ENCODE measurements at regions not wholly inside any gene's neighbourhood (a gene's known extent, or its start where the extent isn't known, plus 50 kb on each side); places are given as distances from the start of the nearest gene placed in this dataset.

DNA sequence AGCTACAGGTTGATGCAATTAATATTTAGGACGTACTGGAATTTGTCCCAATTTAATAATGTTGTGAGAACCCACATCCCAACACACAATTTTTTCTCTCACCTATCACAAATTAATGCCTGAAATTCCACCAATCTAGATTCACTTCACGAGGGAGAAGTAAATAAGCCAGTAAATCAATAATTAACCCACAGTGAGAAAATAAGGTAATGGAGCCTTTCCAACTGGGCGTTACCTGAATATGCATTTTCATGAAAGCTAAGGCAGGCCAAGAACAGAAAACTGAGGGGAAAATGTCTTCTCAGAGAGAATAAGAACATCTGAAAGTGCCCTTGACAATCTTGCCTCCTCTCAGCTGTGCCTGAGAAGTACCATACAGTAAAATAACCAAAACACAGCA lies 240.8 kb upstream of the NR5A2 start:
- no peak for TF ChIP-seq POLR2AphosphoS5 (IDR thresholded peaks at IDR 0.05)
- TF ChIP-seq POLR2A (IDR thresholded peaks at IDR 0.05): no peak
- TF ChIP-seq, protein P1, sequence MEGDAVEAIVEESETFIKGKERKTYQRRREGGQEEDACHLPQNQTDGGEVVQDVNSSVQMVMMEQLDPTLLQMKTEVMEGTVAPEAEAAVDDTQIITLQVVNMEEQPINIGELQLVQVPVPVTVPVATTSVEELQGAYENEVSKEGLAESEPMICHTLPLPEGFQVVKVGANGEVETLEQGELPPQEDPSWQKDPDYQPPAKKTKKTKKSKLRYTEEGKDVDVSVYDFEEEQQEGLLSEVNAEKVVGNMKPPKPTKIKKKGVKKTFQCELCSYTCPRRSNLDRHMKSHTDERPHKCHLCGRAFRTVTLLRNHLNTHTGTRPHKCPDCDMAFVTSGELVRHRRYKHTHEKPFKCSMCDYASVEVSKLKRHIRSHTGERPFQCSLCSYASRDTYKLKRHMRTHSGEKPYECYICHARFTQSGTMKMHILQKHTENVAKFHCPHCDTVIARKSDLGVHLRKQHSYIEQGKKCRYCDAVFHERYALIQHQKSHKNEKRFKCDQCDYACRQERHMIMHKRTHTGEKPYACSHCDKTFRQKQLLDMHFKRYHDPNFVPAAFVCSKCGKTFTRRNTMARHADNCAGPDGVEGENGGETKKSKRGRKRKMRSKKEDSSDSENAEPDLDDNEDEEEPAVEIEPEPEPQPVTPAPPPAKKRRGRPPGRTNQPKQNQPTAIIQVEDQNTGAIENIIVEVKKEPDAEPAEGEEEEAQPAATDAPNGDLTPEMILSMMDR (IDR thresholded peaks at IDR 0.05): no peak

Data from upper lobe of left lung (tissue), 4 donors.